ENCODE measurements at regions not wholly inside any gene's neighbourhood (a gene's known extent, or its start where the extent isn't known, plus 50 kb on each side); places are given as distances from the start of the nearest gene placed in this dataset.

- Histone ChIP-seq H3K36me3 (no peaks in the 10 kb centered on the region), H3K9me3 (no peaks in the 10 kb centered on the region), H3K27me3 (no peaks in the 10 kb centered on the region), H3K4me3 (ENCODE audit: low read depth, low read length) (no peak overlapping the region), H3K4me1 (no peaks in the 10 kb centered on the region; the same call in none of the 2 replicates)
- no peak for TF ChIP-seq CTCF (IDR thresholded peaks at IDR 0.05; ENCODE audit: low read depth, low read length)
- DNase-seq = no peak
Measured at GRCh38 chr7:81236560-81236959, 317.7 kb upstream of the SEMA3C start.

GRCh38 chr7:81235997-81236396, 317.1 kb upstream of the SEMA3C start:
- DNase-seq = no peak
- no peak for TF ChIP-seq CTCF (IDR thresholded peaks at IDR 0.05; ENCODE audit: low read depth, low read length)
- H3K27me3 ChIP-seq = no peaks in the 10 kb centered on the region
- no peaks in the 10 kb centered on the region for H3K9me3 ChIP-seq
- H3K36me3 ChIP-seq = no peaks in the 10 kb centered on the region
- no peaks in the 10 kb centered on the region; the same call in none of the 2 replicates for H3K4me1 ChIP-seq
- H3K4me3 ChIP-seq (ENCODE audit: low read depth, low read length) = no peak overlapping the region

GRCh38 chr7:81234896-81235295, 316.0 kb upstream of the SEMA3C start:
- H3K4me3 ChIP-seq (ENCODE audit: low read depth, low read length) = no peak overlapping the region
- DNase-seq = no peak
- no peaks in the 10 kb centered on the region for H3K9me3 ChIP-seq
- H3K36me3 ChIP-seq = no peaks in the 10 kb centered on the region
- no peaks in the 10 kb centered on the region for H3K27me3 ChIP-seq
- TF ChIP-seq CTCF (IDR thresholded peaks at IDR 0.05; ENCODE audit: low read depth, low read length) = no peak
- H3K4me1 ChIP-seq = no peaks in the 10 kb centered on the region; the same call in none of the 2 replicates

GRCh38 chr7:81233208-81233940, 314.5 kb upstream of the SEMA3C start:
- DNase-seq = peak; percentile 32
- no peak for TF ChIP-seq CTCF (IDR thresholded peaks at IDR 0.05; ENCODE audit: low read depth, low read length)
- Histone ChIP-seq H3K36me3 (no peaks in the 10 kb centered on the region), H3K9me3 (no peaks in the 10 kb centered on the region), H3K4me3 (ENCODE audit: low read depth, low read length) (no peak overlapping the region), H3K4me1 (no peaks in the 10 kb centered on the region; the same call in none of the 2 replicates), H3K27me3 (no peaks in the 10 kb centered on the region)

- Histone ChIP-seq H3K9me3 (no peaks in the 10 kb centered on the region), H3K36me3 (no peaks in the 10 kb centered on the region), H3K4me1 (no peaks in the 10 kb centered on the region; the same call in none of the 2 replicates), H3K4me3 (ENCODE audit: low read depth, low read length) (no peak overlapping the region), H3K27me3 (no peaks in the 10 kb centered on the region)
- DNase-seq = peak; percentile 57
- no peak for TF ChIP-seq CTCF (IDR thresholded peaks at IDR 0.05; ENCODE audit: low read depth, low read length)
Measured at GRCh38 chr7:81232084-81232799, 313.4 kb upstream of the SEMA3C start.

All from BE2C (cell line).